Left renal pelvis (tissue), 4 donors: ENCODE measurements at regions not wholly inside any gene's neighbourhood (a gene's known extent, or its start where the extent isn't known, plus 50 kb on each side); places are given as distances from the start of the nearest gene placed in this dataset.

Experiments used
- DNase-seq, 4 donors: peaks; one replicate each; pipeline ENCODE4 v3.0.0-alpha.2; 2013; ENCODE audit warnings: low read depth in 4 of 4, low spot score in 3 of 4

- DNase-seq: no peak
These were observed 166.7 kb downstream of the CDH26 start for GRCh38 chr20:60124776-60125381.

GRCh38 chr20:60125513-60125912, 167.3 kb downstream of the CDH26 start:
- no peak for DNase-seq

GRCh38 chr20:60126975-60127374, 168.8 kb downstream of the CDH26 start:
- DNase-seq: no peak

GRCh38 chr20:60131375-60131774, 173.2 kb downstream of the CDH26 start:
- DNase-seq: no peak

- DNase-seq: no peak
These were observed 174.1 kb downstream of the CDH26 start for GRCh38 chr20:60132162-60132826.

GRCh38 chr20:60132827-60133670, 174.8 kb downstream of the CDH26 start:
- DNase-seq: no peak

GRCh38 chr20:60135276-60135675, 177.1 kb downstream of the CDH26 start:
- DNase-seq: no peak

GRCh38 chr20:60136645-60137401, 178.6 kb downstream of the CDH26 start:
- DNase-seq: no peak

- no peak for DNase-seq
These were observed 179.5 kb downstream of the CDH26 start for GRCh38 chr20:60137657-60138245.

- DNase-seq: peak in 1 of 4 donors; percentile 18
These were observed 180.3 kb downstream of the CDH26 start for GRCh38 chr20:60138256-60139220.

- no peak for DNase-seq
These were observed 181.6 kb downstream of the CDH26 start for GRCh38 chr20:60139663-60140446.

GRCh38 chr20:60142587-60142986, 184.4 kb downstream of the CDH26 start:
- no peak for DNase-seq

GRCh38 chr20:60143261-60143842, 185.1 kb downstream of the CDH26 start:
- no peak for DNase-seq

- DNase-seq: no peak
These were observed 186.2 kb downstream of the CDH26 start for GRCh38 chr20:60144404-60144803.

GRCh38 chr20:60144974-60145527, 186.8 kb downstream of the CDH26 start:
- no peak for DNase-seq

- no peak for DNase-seq
These were observed 188.8 kb downstream of the CDH26 start for GRCh38 chr20:60147004-60147403.

GRCh38 chr20:60148885-60149284, 190.7 kb downstream of the CDH26 start:
- no peak for DNase-seq

GRCh38 chr20:60152792-60153191, 194.6 kb downstream of the CDH26 start:
- DNase-seq: no peak
